SH-SY5Y (cell line): ENCODE measurements at regions not wholly inside any gene's neighbourhood (a gene's known extent, or its start where the extent isn't known, plus 50 kb on each side); places are given as distances from the start of the nearest gene placed in this dataset.

Source experiments
- GATA2 ChIP-seq: IDR thresholded peaks from 2 replicates; pipeline ENCODE4 v1.6.1; 2011; ENCODE audit warnings: mild to moderate bottlenecking, low read depth, low read length
- GATA3 ChIP-seq: IDR thresholded peaks from 2 replicates; pipeline ENCODE4 v1.6.1; 2011; ENCODE audit warnings: low read depth, mild to moderate bottlenecking, low read length, moderate library complexity

- TF ChIP-seq GATA3 (no peak), GATA2 (no peak)
These were observed 249.3 kb upstream of the CSF3R start for GRCh38 chr1:36732015-36732356.
